GM19023 (cell line): ENCODE measurements at regions not wholly inside any gene's neighbourhood (a gene's known extent, or its start where the extent isn't known, plus 50 kb on each side); places are given as distances from the start of the nearest gene placed in this dataset.

Experiments
- ATAC-seq: cut with Tn5 transposase; IDR thresholded peaks from one replicate; pipeline ENCODE4 v1.9.1; 2021; ENCODE audit warnings: mild to moderate bottlenecking, moderate library complexity; ENCODE audit not compliant: unreplicated experiment

GRCh38 chr1:81128079-81128478 is 672.7 kb upstream of the ADGRL2 start:
- ATAC-seq, result no peak

- no peak for ATAC-seq
Measured at GRCh38 chr1:81126989-81127581, 673.6 kb upstream of the ADGRL2 start.

GRCh38 chr1:81125672-81126071 is 675.1 kb upstream of the ADGRL2 start:
- ATAC-seq, result no peak

DNA sequence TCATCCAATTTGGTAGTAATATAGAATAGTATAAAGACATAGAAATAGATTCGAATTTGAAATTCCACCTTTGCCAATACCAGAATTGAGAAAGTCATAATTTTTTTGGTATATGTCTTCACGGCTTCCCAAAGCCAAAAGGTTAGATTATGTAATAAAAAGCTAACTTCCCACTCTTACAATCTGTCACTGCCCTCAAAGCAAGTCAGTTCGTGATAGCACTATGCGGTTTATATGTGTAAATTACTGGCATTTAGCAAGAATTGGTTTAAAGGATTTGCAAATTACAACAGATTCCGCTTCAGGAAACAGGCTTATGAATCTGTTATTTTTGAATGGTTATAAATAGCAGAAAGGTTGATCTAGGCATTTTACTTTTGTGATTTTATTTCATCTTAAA is 679.4 kb upstream of the ADGRL2 start:
- ATAC-seq, result no peak

- no peak for ATAC-seq
Measured at GRCh38 chr1:81119319-81119718, 681.4 kb upstream of the ADGRL2 start.

- no peak for ATAC-seq
Measured at GRCh38 chr1:81118550-81118949, 682.2 kb upstream of the ADGRL2 start.

- no peak for ATAC-seq
Measured at GRCh38 chr1:81115422-81115821, 685.3 kb upstream of the ADGRL2 start.

DNA sequence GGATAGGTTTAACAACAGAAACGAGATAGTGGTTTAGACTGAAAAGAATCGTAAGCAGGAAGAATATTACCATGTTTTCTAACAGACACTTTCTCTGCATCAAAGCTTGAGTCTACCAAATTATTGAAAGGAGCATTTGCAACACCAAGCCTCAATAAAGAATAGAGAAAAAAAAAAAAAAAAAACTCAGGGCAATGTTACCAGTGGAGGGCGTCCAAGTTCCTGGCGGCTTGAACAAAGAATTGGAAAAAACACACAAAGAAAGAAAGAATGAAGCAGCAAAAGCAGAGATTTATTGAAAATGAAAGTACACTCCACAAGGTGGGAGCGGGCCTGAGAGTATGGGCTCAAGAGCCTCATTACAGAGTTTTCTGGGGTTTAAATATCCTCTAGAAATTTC is 686.5 kb upstream of the ADGRL2 start:
- no peak for ATAC-seq

DNA sequence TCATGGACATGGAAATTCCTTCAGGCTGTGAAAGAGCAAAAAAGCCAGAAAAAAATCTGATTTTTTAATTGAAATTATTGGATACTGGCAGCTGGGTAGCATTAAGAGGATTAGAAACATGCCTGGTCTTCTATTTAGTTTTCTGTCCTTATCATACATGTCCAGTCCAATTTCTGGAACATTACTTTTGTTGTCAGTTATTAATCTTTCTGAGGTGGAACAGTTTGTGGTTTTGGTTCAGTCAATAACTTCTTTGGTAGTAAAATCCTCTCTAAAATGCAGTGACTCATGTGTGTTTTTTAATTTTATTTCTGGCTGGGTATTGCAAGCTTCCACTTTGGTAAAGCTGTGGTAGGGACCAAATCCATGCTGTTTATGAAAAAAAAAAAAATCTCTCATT is 687.0 kb upstream of the ADGRL2 start:
- ATAC-seq, result no peak

DNA sequence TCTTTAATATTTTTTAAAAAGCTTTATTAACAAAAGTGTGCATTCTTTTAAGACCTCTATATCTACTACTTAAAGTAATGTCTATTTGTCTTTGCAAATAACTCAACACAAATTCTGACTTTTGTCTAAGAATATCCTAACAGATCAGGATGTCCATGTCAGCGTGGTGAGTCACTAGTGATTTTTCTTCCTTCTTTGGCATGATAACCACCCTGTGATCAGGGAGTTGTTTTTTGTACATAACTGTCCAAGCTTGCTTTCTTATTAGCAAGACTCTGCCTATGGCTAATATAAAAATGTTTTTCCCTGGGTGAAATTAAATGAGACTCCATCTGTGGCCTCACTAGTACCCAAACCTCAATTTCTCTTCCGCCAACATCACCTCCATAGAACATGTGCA is 688.9 kb upstream of the ADGRL2 start:
- ATAC-seq, result no peak

- ATAC-seq, result no peak
Measured at GRCh38 chr1:81109038-81109437, 691.7 kb upstream of the ADGRL2 start.

DNA sequence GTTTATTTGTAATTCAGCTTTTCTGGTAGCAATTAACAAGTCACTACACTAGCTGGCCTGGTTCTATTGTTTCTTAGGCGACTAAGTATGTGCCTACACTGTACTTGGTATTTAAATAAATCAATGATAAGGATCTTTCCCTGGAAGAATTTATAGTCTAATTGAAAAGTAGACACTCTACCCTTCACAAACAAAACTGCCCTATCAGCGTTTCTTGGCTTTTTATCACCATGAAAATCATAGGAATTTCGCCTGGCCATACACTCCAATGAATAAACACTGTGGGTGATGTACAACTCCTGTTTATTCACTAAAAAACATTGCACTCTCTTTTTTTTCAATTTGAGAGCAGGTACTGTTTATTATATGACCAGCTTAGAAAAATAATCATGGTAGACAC is 702.9 kb upstream of the ADGRL2 start:
- no peak for ATAC-seq

GRCh38 chr1:81073580-81073979 is 727.2 kb upstream of the ADGRL2 start:
- no peak for ATAC-seq

- no peak for ATAC-seq
Measured at GRCh38 chr1:81071969-81072753, 728.6 kb upstream of the ADGRL2 start.

DNA sequence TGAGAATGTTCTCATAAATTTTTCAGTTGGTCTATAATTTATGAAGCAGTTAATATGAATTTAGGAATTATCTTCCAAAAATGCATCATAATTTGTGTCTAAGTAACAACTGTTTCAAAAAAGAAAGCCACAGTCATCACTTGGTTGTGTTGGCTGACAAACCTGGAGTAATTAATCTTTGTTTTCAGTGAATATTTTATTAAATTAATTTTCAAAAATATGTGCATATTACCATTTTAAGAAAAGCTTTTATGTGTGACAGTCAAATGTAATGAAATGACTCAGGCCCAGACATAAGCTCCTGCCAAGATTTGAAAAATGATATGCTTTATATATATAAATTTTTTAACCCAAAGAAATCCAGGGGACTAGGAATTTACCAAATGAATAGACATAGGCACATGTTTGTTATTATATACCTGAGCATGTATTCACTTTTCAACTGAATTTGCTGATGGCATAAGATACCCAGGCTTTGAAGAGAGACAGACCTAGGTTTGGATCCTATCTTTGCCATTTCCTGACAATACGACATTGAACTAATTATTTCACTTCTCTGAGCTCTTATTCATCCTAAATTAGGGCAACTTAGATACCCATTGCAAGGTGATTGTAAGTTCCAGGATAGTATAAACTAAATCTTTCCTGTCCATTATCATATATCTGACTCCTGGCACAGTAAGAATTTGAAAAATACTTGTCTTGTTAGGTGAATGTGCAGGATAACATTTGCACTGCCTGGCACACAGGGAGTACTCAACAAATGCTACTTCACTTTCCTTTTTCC is 729.5 kb upstream of the ADGRL2 start:
- no peak for ATAC-seq

- ATAC-seq, result no peak
Measured at GRCh38 chr1:81069856-81070255, 730.9 kb upstream of the ADGRL2 start.

DNA sequence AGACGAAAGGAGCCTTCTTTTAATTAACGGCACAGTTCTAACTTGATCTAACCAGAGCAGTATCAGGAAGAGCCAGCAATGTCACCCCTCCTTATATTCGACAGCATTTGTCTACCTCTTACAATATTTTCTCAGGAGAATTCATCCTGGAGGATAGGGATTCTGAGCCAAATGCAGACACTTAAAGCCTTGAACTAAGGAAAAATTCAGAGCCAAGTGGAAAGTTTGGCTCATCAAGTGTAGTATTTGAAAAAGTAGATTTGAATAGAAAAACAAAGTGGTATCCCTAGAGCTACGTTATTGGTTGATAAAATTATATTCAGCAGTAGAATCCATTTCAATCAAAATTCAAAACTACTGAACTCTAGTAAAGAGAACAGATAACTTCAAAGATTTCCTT is 732.0 kb upstream of the ADGRL2 start:
- ATAC-seq, result no peak

GRCh38 chr1:81053826-81054225 is 746.9 kb upstream of the ADGRL2 start:
- ATAC-seq, result no peak

DNA sequence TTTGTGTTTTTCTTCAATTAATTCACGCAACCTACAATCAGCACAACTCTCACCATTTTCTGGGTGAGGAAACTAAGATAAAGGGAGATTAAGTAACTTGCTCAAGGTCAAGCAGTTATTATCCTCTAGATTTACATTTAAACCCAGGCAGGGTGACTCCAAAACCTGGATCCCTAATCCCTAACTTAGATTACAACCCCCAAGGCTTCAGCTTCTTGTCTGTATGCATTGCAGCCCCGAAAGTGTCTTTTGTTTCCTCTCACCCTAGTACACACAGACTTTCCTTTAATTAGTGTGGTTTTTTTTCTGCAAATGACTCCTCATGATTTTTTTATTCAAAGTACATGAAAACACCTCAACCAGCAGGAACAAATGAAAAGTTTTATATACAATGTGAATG is 748.6 kb upstream of the ADGRL2 start:
- no peak for ATAC-seq

GRCh38 chr1:81050390-81050789 is 750.3 kb upstream of the ADGRL2 start:
- ATAC-seq, result no peak

DNA sequence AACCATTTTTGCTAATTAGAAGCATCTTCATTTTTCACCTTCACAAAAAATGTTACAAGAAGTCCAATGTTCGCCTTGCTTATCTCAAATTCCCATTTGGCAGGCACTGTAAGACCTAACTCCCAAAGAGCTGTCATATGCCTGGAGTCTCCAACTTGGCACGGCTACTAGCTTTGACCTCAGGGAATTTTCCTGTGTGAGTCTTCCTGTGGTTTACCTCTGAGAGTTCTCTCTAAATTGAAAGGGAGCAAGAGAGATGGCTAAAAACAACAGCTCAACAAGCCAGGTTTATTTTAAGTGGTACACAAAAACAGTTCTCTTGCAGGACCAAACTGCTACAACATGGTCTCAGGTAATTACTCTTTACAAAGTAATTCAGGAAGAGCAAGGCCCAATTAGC is 756.0 kb upstream of the ADGRL2 start:
- ATAC-seq, result no peak

GRCh38 chr1:81042225-81042624 is 758.5 kb upstream of the ADGRL2 start:
- ATAC-seq, result no peak
